Loucy (cell line): ENCODE measurements at regions not wholly inside any gene's neighbourhood (a gene's known extent, or its start where the extent isn't known, plus 50 kb on each side); places are given as distances from the start of the nearest gene placed in this dataset.

ENCODE experiments used
- H2AFZ ChIP-seq: fragments of 200-600 bp; sonication (generic); 2 replicates; pipeline ENCODE4 v1.6.0; 2016; ENCODE audit warnings: antibody characterized with exemption, mild to moderate bottlenecking, low read length, moderate library complexity
- H3F3A ChIP-seq: fragments of 200-600 bp; 2 replicates; pipeline ENCODE4 v1.6.0; 2016; ENCODE audit warnings: antibody characterized with exemption, low read depth, mild to moderate bottlenecking
- H3K27me3 ChIP-seq: fragments of 200-600 bp; sonication (generic); 2 replicates; pipeline ENCODE4 v1.6.1; 2014; ENCODE audit warnings: low read length, mild to moderate bottlenecking; ENCODE audit not compliant: insufficient read depth, poor library complexity, severe bottlenecking
- H3K36me3 ChIP-seq: fragments of 200-600 bp; sonication (generic); 2 replicates; pipeline ENCODE4 v1.6.1; 2016; ENCODE audit warnings: low read length; ENCODE audit not compliant: insufficient read depth
- H3K4me1 ChIP-seq: fragments of 200-600 bp; sonication (generic); 2 replicates; pipeline ENCODE4 v1.5.1; 2014; ENCODE audit warnings: low read length, mild to moderate bottlenecking; ENCODE audit not compliant: insufficient read depth, poor library complexity, severe bottlenecking
- H3K4me2 ChIP-seq: fragments of 200-600 bp; sonication (generic); 2 replicates; pipeline ENCODE4 v1.6.0; 2014; ENCODE audit warnings: antibody characterized with exemption, low read length, low read depth, mild to moderate bottlenecking; ENCODE audit not compliant: poor library complexity, severe bottlenecking
- H3K4me3 ChIP-seq: fragments of 200-600 bp; sonication (generic); 2 replicates; pipeline ENCODE4 v1.5.1; 2014; ENCODE audit warnings: low read length, mild to moderate bottlenecking, mixed read lengths; ENCODE audit not compliant: poor library complexity, severe bottlenecking
- H3K79me2 ChIP-seq: fragments of 200-600 bp; sonication (generic); 2 replicates; pipeline ENCODE4 v1.6.1; 2014; ENCODE audit warnings: low read length; ENCODE audit not compliant: insufficient read depth
- H3K9ac ChIP-seq: fragments of 200-600 bp; sonication (generic); 2 replicates; pipeline ENCODE4 v1.6.0; 2014; ENCODE audit warnings: mild to moderate bottlenecking, low read depth, low read length, moderate library complexity; ENCODE audit not compliant: poor library complexity, severe bottlenecking
- H3K9me2 ChIP-seq: fragments of 200-600 bp; sonication (generic); replicated peaks from 2 replicates; pipeline ENCODE4 v1.6.1; 2016; ENCODE audit warnings: low read depth, low read length, mixed read lengths
- H3K9me3 ChIP-seq: fragments of 200-600 bp; sonication (generic); 2 replicates; pipeline ENCODE4 v1.6.1; 2014; ENCODE audit warnings: mild to moderate bottlenecking, antibody characterized with exemption, low read length, low read depth; ENCODE audit not compliant: insufficient read depth
- H4K20me1 ChIP-seq: fragments of 200-600 bp; sonication (generic); 2 replicates; pipeline ENCODE4 v1.6.0; 2014; ENCODE audit warnings: antibody characterized with exemption, low read length, mild to moderate bottlenecking; ENCODE audit not compliant: insufficient read depth, poor library complexity, severe bottlenecking
- CTCF ChIP-seq: fragments of 200-600 bp; sonication (generic); conservative IDR thresholded peaks from 2 replicates; pipeline ENCODE4 v1.5.1; 2014; ENCODE audit warnings: mild to moderate bottlenecking, antibody characterized with exemption, low read length
- EZH2phosphoT487 ChIP-seq: fragments of 200-600 bp; IDR thresholded peaks from 2 replicates; pipeline ENCODE4 v1.6.1; 2018; ENCODE audit warnings: antibody characterized with exemption, mild to moderate bottlenecking, moderate library complexity, borderline replicate concordance

GRCh38 chr5:125497651-125498050, 751.2 kb upstream of the ZNF608 start:
- Histone ChIP-seq H3K9me2 (no peaks in the 10 kb centered on the region), H3K4me3 (no peak overlapping the region), H3K79me2 (no peaks in the 10 kb centered on the region), H4K20me1 (no peaks in the 10 kb centered on the region), H3K36me3 (no peaks in the 10 kb centered on the region), H3K9ac (no peak overlapping the region), H3K9me3 (no peaks in the 10 kb centered on the region), H3F3A (no peaks in the 10 kb centered on the region), H3K27me3 (no peaks in the 10 kb centered on the region), H2AFZ (no peak overlapping the region), H3K4me2 (no peak overlapping the region), H3K4me1 (no peaks in the 10 kb centered on the region)
- TF ChIP-seq EZH2phosphoT487 (no peak), CTCF (no peak)

- H3K79me2 ChIP-seq: no peaks in the 10 kb centered on the region
- H3K9ac ChIP-seq: no peak overlapping the region
- no peak overlapping the region for H3K4me2 ChIP-seq
- no peaks in the 10 kb centered on the region for H3K4me1 ChIP-seq
- no peak overlapping the region for H2AFZ ChIP-seq
- H3K4me3 ChIP-seq: no peak overlapping the region
- H3K9me3 ChIP-seq: no peaks in the 10 kb centered on the region
- no peaks in the 10 kb centered on the region for H4K20me1 ChIP-seq
- TF ChIP-seq EZH2phosphoT487: no peak
- no peak for TF ChIP-seq CTCF
- H3F3A ChIP-seq: no peaks in the 10 kb centered on the region
- H3K36me3 ChIP-seq: no peaks in the 10 kb centered on the region
- no peaks in the 10 kb centered on the region for H3K9me2 ChIP-seq
- H3K27me3 ChIP-seq: no peaks in the 10 kb centered on the region
Observed at GRCh38 chr5:125499636-125500332, 753.3 kb upstream of the ZNF608 start.

DNA sequence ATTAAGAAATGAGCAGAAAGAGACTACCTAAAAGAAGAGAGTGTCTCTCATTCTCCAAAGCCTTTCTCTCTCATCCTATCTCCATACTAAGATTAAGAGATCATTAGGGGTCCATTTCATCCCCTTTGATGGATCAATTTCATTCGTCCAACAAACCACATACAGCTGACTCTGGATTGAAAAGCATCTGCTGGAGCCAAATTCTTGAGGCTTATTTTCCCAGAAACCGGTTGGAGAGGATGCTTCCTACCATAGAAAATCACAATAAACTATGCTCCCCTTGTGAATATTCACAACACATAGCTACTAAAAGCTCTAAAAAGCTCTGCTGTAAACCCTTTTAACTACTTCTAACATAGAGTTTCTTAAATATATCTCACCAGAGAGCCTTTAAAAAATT, 755.0 kb upstream of the ZNF608 start:
- Histone ChIP-seq H4K20me1 (no peaks in the 10 kb centered on the region), H3K79me2 (no peaks in the 10 kb centered on the region), H3K36me3 (no peaks in the 10 kb centered on the region), H3F3A (no peaks in the 10 kb centered on the region), H3K9me3 (no peaks in the 10 kb centered on the region), H3K4me3 (no peak overlapping the region), H3K4me1 (no peaks in the 10 kb centered on the region), H3K9me2 (no peaks in the 10 kb centered on the region), H2AFZ (no peak overlapping the region), H3K27me3 (no peaks in the 10 kb centered on the region), H3K4me2 (no peak overlapping the region), H3K9ac (no peak overlapping the region)
- no peak for TF ChIP-seq EZH2phosphoT487
- no peak for TF ChIP-seq CTCF
